Thyroid gland (tissue), 4 donors: ENCODE measurements at regions not wholly inside any gene's neighbourhood (a gene's known extent, or its start where the extent isn't known, plus 50 kb on each side); places are given as distances from the start of the nearest gene placed in this dataset.

Experiments
- POLR2A ChIP-seq, 2 donors: fragments of 450-650 bp; IDR thresholded peaks; one replicate each; pipeline ENCODE4 v1.6.1; 2017; ENCODE audit warnings: antibody characterized with exemption in 2 of 2, mild to moderate bottlenecking in 2 of 2, moderate library complexity in 1 of 2
- TF ChIP-seq, protein P1 (sequence below), 6 experiments: fragments of 200-600 bp in 3 of 6; fragments of 450-650 bp in 3 of 6; sonication (generic) in 3 of 6; IDR thresholded peaks; one replicate each; pipeline ENCODE4 v1.5.1; 2016 to 2019; ENCODE audit warnings: antibody characterized with exemption in 6 of 6, mild to moderate bottlenecking in 2 of 6, inconsistent platforms in 1 of 6, moderate library complexity in 1 of 6

DNA sequence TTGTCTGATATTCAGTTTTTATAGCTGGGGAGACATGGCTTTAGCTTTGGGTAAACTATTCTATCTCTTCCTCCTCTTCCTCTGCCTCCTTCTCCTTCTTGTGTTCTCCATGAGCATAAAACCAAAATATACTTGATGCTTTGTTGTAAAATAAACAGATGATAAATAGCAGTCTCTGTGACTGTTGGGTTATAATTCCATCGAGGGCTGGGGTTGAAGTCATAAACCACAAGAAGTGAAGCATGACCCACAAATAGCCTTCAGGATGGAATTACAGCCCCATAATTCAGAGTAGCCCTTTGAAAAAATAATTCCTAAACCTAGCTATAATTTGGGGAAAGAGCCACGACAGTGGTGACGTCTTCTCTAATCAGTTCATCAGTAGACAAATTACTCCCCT, 177.7 kb downstream of the SNX19 start:
- TF ChIP-seq, protein P1, sequence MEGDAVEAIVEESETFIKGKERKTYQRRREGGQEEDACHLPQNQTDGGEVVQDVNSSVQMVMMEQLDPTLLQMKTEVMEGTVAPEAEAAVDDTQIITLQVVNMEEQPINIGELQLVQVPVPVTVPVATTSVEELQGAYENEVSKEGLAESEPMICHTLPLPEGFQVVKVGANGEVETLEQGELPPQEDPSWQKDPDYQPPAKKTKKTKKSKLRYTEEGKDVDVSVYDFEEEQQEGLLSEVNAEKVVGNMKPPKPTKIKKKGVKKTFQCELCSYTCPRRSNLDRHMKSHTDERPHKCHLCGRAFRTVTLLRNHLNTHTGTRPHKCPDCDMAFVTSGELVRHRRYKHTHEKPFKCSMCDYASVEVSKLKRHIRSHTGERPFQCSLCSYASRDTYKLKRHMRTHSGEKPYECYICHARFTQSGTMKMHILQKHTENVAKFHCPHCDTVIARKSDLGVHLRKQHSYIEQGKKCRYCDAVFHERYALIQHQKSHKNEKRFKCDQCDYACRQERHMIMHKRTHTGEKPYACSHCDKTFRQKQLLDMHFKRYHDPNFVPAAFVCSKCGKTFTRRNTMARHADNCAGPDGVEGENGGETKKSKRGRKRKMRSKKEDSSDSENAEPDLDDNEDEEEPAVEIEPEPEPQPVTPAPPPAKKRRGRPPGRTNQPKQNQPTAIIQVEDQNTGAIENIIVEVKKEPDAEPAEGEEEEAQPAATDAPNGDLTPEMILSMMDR (IDR thresholded peaks at IDR 0.05) = no peak
- TF ChIP-seq POLR2A (IDR thresholded peaks at IDR 0.05) = no peak
